Right lobe of liver (tissue), 4 donors: ENCODE measurements at regions not wholly inside any gene's neighbourhood (a gene's known extent, or its start where the extent isn't known, plus 50 kb on each side); places are given as distances from the start of the nearest gene placed in this dataset.

Experiments used
- CTCF ChIP-seq, 4 donors: fragments of 200-600 bp in 3 of 4; fragments of 450-650 bp in 1 of 4; IDR thresholded peaks; one replicate each; pipeline versions ENCODE4 v1.5.1 to v1.8.0; 2016 to 2022; ENCODE audit warnings: antibody characterized with exemption in 4 of 4, mild to moderate bottlenecking in 2 of 4
- POLR2A ChIP-seq: fragments of 450-650 bp; IDR thresholded peaks from one replicate; pipeline ENCODE4 v1.6.1; 2017; ENCODE audit warnings: antibody characterized with exemption, mild to moderate bottlenecking
- donor health status: DM: no; HTN: no; CAD: no.
- donor health status: DM: no; HTN: no; CAD: no.
- donor health status: DM: no; HTN: yes; CAD: no.

GRCh38 chr21:27817074-27817473 lies 850.2 kb upstream of the ADAMTS5 start:
- no peak for TF ChIP-seq CTCF (IDR thresholded peaks at IDR 0.05)
- TF ChIP-seq POLR2A = no peak
